ENCODE measurements at regions not wholly inside any gene's neighbourhood (a gene's known extent, or its start where the extent isn't known, plus 50 kb on each side); places are given as distances from the start of the nearest gene placed in this dataset.

GRCh38 chrX:149223854-149224253 is 281.3 kb downstream of the IDS start:
- DNase-seq (ENCODE audit: low read depth) = no peak
- TF ChIP-seq CTCF (conservative IDR thresholded peaks at IDR 0.05; ENCODE audit: control insufficient read depth, insufficient read depth, low read depth, low read length) = no peak
- H3K4me3 ChIP-seq (ENCODE audit: control insufficient read depth, low read depth, low read length) = no peak overlapping the region

- no peak overlapping the region for H3K4me3 ChIP-seq (ENCODE audit: control insufficient read depth, low read depth, low read length)
- no peak for DNase-seq (ENCODE audit: low read depth)
Measured at GRCh38 chrX:149222040-149222439, 283.1 kb downstream of the IDS start.

GRCh38 chrX:149221230-149221629 is 283.9 kb downstream of the IDS start:
- no peak overlapping the region for H3K4me3 ChIP-seq (ENCODE audit: control insufficient read depth, low read depth, low read length)
- no peak for TF ChIP-seq CTCF (conservative IDR thresholded peaks at IDR 0.05; ENCODE audit: control insufficient read depth, insufficient read depth, low read depth, low read length)

More at GRCh38 chrX:149222040-149222439, 283.1 kb downstream of the IDS start:
- TF ChIP-seq CTCF (conservative IDR thresholded peaks at IDR 0.05; ENCODE audit: control insufficient read depth, insufficient read depth, low read depth, low read length) = no peak

GRCh38 chrX:149213264-149213663 is 291.8 kb downstream of the IDS start:
- TF ChIP-seq CTCF (conservative IDR thresholded peaks at IDR 0.05; ENCODE audit: control insufficient read depth, insufficient read depth, low read depth, low read length) = no peak
- DNase-seq (ENCODE audit: low read depth) = no peak
- H3K4me3 ChIP-seq (ENCODE audit: control insufficient read depth, low read depth, low read length) = no peak overlapping the region

More at GRCh38 chrX:149221230-149221629, 283.9 kb downstream of the IDS start:
- DNase-seq (ENCODE audit: low read depth) = no peak

GRCh38 chrX:149208307-149208706 is 296.8 kb downstream of the IDS start:
- no peak overlapping the region for H3K4me3 ChIP-seq (ENCODE audit: control insufficient read depth, low read depth, low read length)
- DNase-seq (ENCODE audit: low read depth) = no peak

GRCh38 chrX:149207518-149207917 is 297.6 kb downstream of the IDS start:
- DNase-seq (ENCODE audit: low read depth) = no peak
- no peak for TF ChIP-seq CTCF (conservative IDR thresholded peaks at IDR 0.05; ENCODE audit: control insufficient read depth, insufficient read depth, low read depth, low read length)
- no peak overlapping the region for H3K4me3 ChIP-seq (ENCODE audit: control insufficient read depth, low read depth, low read length)

More at GRCh38 chrX:149208307-149208706, 296.8 kb downstream of the IDS start:
- TF ChIP-seq CTCF (conservative IDR thresholded peaks at IDR 0.05; ENCODE audit: control insufficient read depth, insufficient read depth, low read depth, low read length) = no peak

- TF ChIP-seq CTCF (conservative IDR thresholded peaks at IDR 0.05; ENCODE audit: control insufficient read depth, insufficient read depth, low read depth, low read length) = no peak
- DNase-seq (ENCODE audit: low read depth) = no peak
- no peak overlapping the region for H3K4me3 ChIP-seq (ENCODE audit: control insufficient read depth, low read depth, low read length)
Measured at GRCh38 chrX:149205937-149206336, 299.2 kb downstream of the IDS start.
